ENCODE measurements at regions not wholly inside any gene's neighbourhood (a gene's known extent, or its start where the extent isn't known, plus 50 kb on each side); places are given as distances from the start of the nearest gene placed in this dataset.

DNA sequence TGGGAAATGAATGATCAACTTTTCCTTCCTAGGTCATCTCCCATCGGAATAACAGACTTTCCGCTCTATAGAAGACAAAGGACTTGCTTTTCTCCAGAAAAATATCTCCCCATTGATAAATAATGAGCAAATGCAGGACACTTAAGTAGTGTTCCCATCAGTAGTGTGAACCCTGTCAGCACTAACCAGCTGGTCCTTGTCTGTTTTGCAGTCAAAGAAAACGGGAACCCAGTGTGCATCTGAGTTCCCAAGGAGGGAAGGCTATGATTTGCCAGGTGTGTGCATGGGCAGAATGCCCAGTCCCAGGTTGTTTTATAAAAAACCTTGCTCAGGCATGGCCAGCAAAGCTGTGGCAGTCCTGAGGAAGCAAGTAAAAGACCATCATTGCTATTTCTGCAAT, 256.5 kb upstream of the HMGA2 start:
- H3K4me3 ChIP-seq = no peak overlapping the region
- no peaks in the 10 kb centered on the region for H3F3A ChIP-seq (ENCODE audit: insufficient read depth, low read depth)
- no peaks in the 10 kb centered on the region for H3K27me3 ChIP-seq (ENCODE audit: insufficient read depth, low read depth)
- no peaks in the 10 kb centered on the region for H4K20me1 ChIP-seq (ENCODE audit: insufficient read depth)
- CTCF ChIA-PET = no interaction called here
- no peaks in the 10 kb centered on the region for H3K79me2 ChIP-seq (ENCODE audit: low read depth)
- H3K4me1 ChIP-seq (replicated peaks; ENCODE audit: insufficient read depth) = no peaks in the 10 kb centered on the region
- no peak overlapping the region for H3K27ac ChIP-seq
- no peak overlapping the region for H3K4me2 ChIP-seq
- no peaks in the 10 kb centered on the region for H3K36me3 ChIP-seq (ENCODE audit: low read depth)
- intact Hi-C loops (cut with micrococcal nuclease; ENCODE audit: unreplicated experiment) = no loop called here
- no TSS peak for BruUV-seq (replicated peaks)
- POLR2A ChIA-PET (ENCODE audit: unreplicated experiment) = no interaction called here
- TF ChIP-seq EZH2 (IDR thresholded peaks at IDR 0.05; ENCODE audit: low read depth) (no peak), CTCF (conservative IDR thresholded peaks at IDR 0.05) (no peak)
- H3K9me3 ChIP-seq (ENCODE audit: insufficient read depth, low read depth) = no peaks in the 10 kb centered on the region
- no peaks in the 10 kb centered on the region for H3K9me2 ChIP-seq (ENCODE audit: insufficient read depth)
- no peak overlapping the region for H2AFZ ChIP-seq
- no peak for DNase-seq

GRCh38 chr12:65568517-65568916, 255.8 kb upstream of the HMGA2 start:
- DNase-seq = no peak
- no peak overlapping the region for H2AFZ ChIP-seq
- no peaks in the 10 kb centered on the region for H3K9me3 ChIP-seq (ENCODE audit: insufficient read depth, low read depth)
- H3K27ac ChIP-seq = no peak overlapping the region
- ChIA-PET POLR2A (ENCODE audit: unreplicated experiment) (no interaction called here), CTCF (interaction anchor here (0.6 kb wide), 1 partner anchor 536 kb away, joined by 3 read pairs; no protein-coding TSS in a partner anchor)
- H3K4me3 ChIP-seq = no peak overlapping the region
- H3K4me1 ChIP-seq (replicated peaks; ENCODE audit: insufficient read depth) = no peaks in the 10 kb centered on the region
- no peaks in the 10 kb centered on the region for H3K9me2 ChIP-seq (ENCODE audit: insufficient read depth)
- no peaks in the 10 kb centered on the region for H4K20me1 ChIP-seq (ENCODE audit: insufficient read depth)
- no peaks in the 10 kb centered on the region for H3K36me3 ChIP-seq (ENCODE audit: low read depth)
- H3K4me2 ChIP-seq = no peak overlapping the region
- no peaks in the 10 kb centered on the region for H3K27me3 ChIP-seq (ENCODE audit: insufficient read depth, low read depth)
- H3K79me2 ChIP-seq (ENCODE audit: low read depth) = no peaks in the 10 kb centered on the region
- no TSS peak for BruUV-seq (replicated peaks)
- H3F3A ChIP-seq (ENCODE audit: insufficient read depth, low read depth) = no peaks in the 10 kb centered on the region
- intact Hi-C loops (cut with micrococcal nuclease; ENCODE audit: unreplicated experiment) = no loop called here
- TF ChIP-seq EZH2 (IDR thresholded peaks at IDR 0.05; ENCODE audit: low read depth) (no peak), CTCF (conservative IDR thresholded peaks at IDR 0.05) (no peak)

DNA sequence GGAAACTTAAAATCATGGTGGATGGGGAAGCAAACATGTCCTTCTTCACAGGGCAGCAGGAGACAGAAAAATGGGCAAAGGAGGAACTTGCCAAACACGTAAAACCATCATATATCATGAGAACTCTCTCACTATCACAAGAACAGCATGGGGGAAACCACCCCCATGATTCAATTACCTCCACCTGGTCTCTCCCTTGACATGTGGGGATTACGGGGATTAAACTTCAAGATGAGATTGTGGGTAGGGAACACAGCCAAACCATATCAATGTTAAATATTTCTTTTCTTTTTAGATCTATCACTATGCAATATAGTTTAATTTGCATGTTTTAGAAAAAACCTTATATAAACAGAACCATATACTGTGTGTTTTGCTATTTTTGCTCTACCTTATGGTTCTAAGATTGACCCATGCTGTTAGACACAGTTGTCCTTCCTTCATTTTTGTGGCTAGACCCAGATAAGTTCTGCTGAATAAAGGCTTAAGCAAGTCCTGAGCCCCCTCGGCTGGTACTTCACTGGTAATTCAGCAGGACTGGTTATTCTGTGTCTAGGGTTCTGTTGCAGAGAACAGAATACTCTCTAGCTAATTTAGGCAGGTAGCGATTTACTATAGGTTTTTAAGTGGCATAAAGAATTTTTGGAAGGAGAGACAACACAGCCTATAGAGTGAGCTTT, 253.7 kb upstream of the HMGA2 start:
- intact Hi-C loops (cut with micrococcal nuclease; ENCODE audit: unreplicated experiment) = no loop called here
- Histone ChIP-seq H3K27ac (no peak overlapping the region), H3K4me1 (replicated peaks; ENCODE audit: insufficient read depth) (no peaks in the 10 kb centered on the region), H3F3A (ENCODE audit: insufficient read depth, low read depth) (no peaks in the 10 kb centered on the region), H3K4me3 (no peak overlapping the region), H3K4me2 (no peak overlapping the region), H2AFZ (no peak overlapping the region), H3K9me2 (ENCODE audit: insufficient read depth) (no peaks in the 10 kb centered on the region), H3K9me3 (ENCODE audit: insufficient read depth, low read depth) (no peaks in the 10 kb centered on the region), H3K27me3 (ENCODE audit: insufficient read depth, low read depth) (no peaks in the 10 kb centered on the region), H4K20me1 (ENCODE audit: insufficient read depth) (no peaks in the 10 kb centered on the region), H3K79me2 (ENCODE audit: low read depth) (no peaks in the 10 kb centered on the region), H3K36me3 (ENCODE audit: low read depth) (no peaks in the 10 kb centered on the region)
- ChIA-PET CTCF (interaction anchor here (0.5 kb wide), 1 partner anchor 71 kb away, joined by 3 read pairs; no protein-coding TSS in a partner anchor), POLR2A (ENCODE audit: unreplicated experiment) (no interaction called here)
- BruUV-seq (replicated peaks) = no TSS peak
- TF ChIP-seq EZH2 (IDR thresholded peaks at IDR 0.05; ENCODE audit: low read depth) (no peak), CTCF (conservative IDR thresholded peaks at IDR 0.05) (no peak)
- no peak for DNase-seq

Data from PC-9 (cell line).